K562 (cell line): ENCODE measurements at regions not wholly inside any gene's neighbourhood (a gene's known extent, or its start where the extent isn't known, plus 50 kb on each side); places are given as distances from the start of the nearest gene placed in this dataset.
A peak's percentile ranks its signal among the peaks of the same experiment; 100 is the strongest.

Experiments
- ATAC-seq: fragments of 200-7000 bp; cut with Tn5 transposase; 3 replicates; pipeline ENCODE4 v1.9.1; 2020; ENCODE audit warnings: moderate library complexity
- BruUV-seq: library from RNA; stranded (reverse); fragments of 400-500 nt; replicated peaks from 2 replicates; lab custom pipeline; 2021; lab: Mats Ljungman, UMichigan
- CTCF ChIA-PET: fragments of 300-600 bp; formaldehyde crosslinking; extraction: SDS; loops from one replicate; lab custom pipeline; 2021; ENCODE audit warnings: low intra/inter-chr PET ratio; lab: Yijun Ruan, JAX
- POLR2A ChIA-PET: fragments of 300-600, 350-650 bp; sonication (Branson Sonifier 250); formaldehyde crosslinking; extraction: SDS; loops from one replicate; lab custom pipeline; 2021; ENCODE audit warnings: antibody characterized with exemption, inconsistent platforms; lab: Yijun Ruan, JAX
- DNase-seq, 4 experiments: peaks; one replicate each; pipeline versions ENCODE4 v3.0.0 to v3.0.0-alpha.2; 2011 to 2018; ENCODE audit warnings: low spot score in 3 of 4, mixed read lengths in 3 of 4; ENCODE audit errors: extremely low read depth in 1 of 4
- FAIRE-seq: peaks from 2 replicates; lab custom pipeline; 2011; peaks lifted over from hg19 to GRCh38; lab: Jason Lieb, UNC
- H2AFZ ChIP-seq: 2 replicates; pipeline ENCODE4 v1.6.0; 2011; ENCODE audit warnings: low read depth, low read length, control low read depth, inconsistent platforms
- H3K27ac ChIP-seq: fragments of 200-600 bp; 3 replicates; pipeline ENCODE4 v1.8.0; 2011; ENCODE audit warnings: low read depth, mild to moderate bottlenecking, control low read depth, inconsistent platforms, low read length, moderate library complexity, mixed read lengths; ENCODE audit errors: extremely low read depth
- H3K27me3 ChIP-seq, 2 experiments: fragments of 300-600 bp in 1 of 2; 2 replicates in 1 of 2; 3 replicates in 1 of 2; pipeline versions ENCODE4 v1.6.0 to v1.8.0; 2011; ENCODE audit warnings: inconsistent platforms in 2 of 2, low read length in 2 of 2, mild to moderate bottlenecking in 1 of 2, mixed read lengths in 1 of 2, moderate library complexity in 1 of 2; ENCODE audit not compliant: control insufficient read depth in 2 of 2, insufficient read depth in 2 of 2
- H3K36me3 ChIP-seq: fragments of 300-600 bp; 3 replicates; pipeline ENCODE4 v1.8.0; 2011; ENCODE audit warnings: mild to moderate bottlenecking, low read length, inconsistent platforms; ENCODE audit not compliant: control insufficient read depth, insufficient read depth
- H3K4me1 ChIP-seq, 2 experiments: fragments of 200-600 bp in 1 of 2; replicated peaks in 1 of 2; 2 replicates in 1 of 2; 3 replicates in 1 of 2; pipeline versions ENCODE4 v1.5.1 to v1.8.0; 2011; ENCODE audit warnings: inconsistent platforms in 2 of 2, low read length in 2 of 2, mild to moderate bottlenecking in 1 of 2, mixed read lengths in 1 of 2, moderate library complexity in 1 of 2; ENCODE audit not compliant: control insufficient read depth in 2 of 2, insufficient read depth in 2 of 2
- H3K4me2 ChIP-seq: 2 replicates; pipeline ENCODE4 v1.6.1; 2011; ENCODE audit warnings: low read length, control low read depth, inconsistent platforms, mixed read lengths; ENCODE audit not compliant: insufficient read depth
- H3K4me3 ChIP-seq: fragments of 200-600 bp; sonication (generic), shearing (Covaris generic); 2 replicates; pipeline ENCODE4 v1.5.1; 2016; ENCODE audit warnings: control low read depth, inconsistent platforms
- H3K79me2 ChIP-seq: fragments of 200-600 bp; 3 replicates; pipeline ENCODE4 v1.8.0; 2011; ENCODE audit warnings: low read length, inconsistent platforms; ENCODE audit not compliant: control insufficient read depth, insufficient read depth
- H3K9ac ChIP-seq, 2 experiments: 2 replicates each; pipeline versions ENCODE4 v1.6.0 to v1.6.1; 2011; ENCODE audit warnings: low read depth in 2 of 2, low read length in 2 of 2, control low read depth in 1 of 2, inconsistent platforms in 1 of 2, mild to moderate bottlenecking in 1 of 2, mixed read lengths in 1 of 2; ENCODE audit not compliant: insufficient read depth in 1 of 2
- H3K9me1 ChIP-seq: one replicate; pipeline ENCODE4 v1.6.0; 2011; ENCODE audit warnings: inconsistent platforms, mild to moderate bottlenecking, low read length, moderate library complexity; ENCODE audit not compliant: control insufficient read depth, insufficient read depth
- H3K9me3 ChIP-seq: replicated peaks from 2 replicates; pipeline ENCODE4 v1.5.1; 2011; ENCODE audit warnings: low read depth, low read length, inconsistent platforms; ENCODE audit not compliant: control insufficient read depth, insufficient read depth
- H4K20me1 ChIP-seq: replicated peaks from 2 replicates; pipeline ENCODE4 v1.6.1; 2011; ENCODE audit warnings: low read length, inconsistent platforms, mixed read lengths; ENCODE audit not compliant: control insufficient read depth, insufficient read depth
- ADNP ChIP-seq: fragments of 200-800 bp; sonication (Bioruptor generic); IDR thresholded peaks from 2 replicates; pipeline ENCODE4 v1.6.1; 2016; ENCODE audit warnings: missing genetic modification characterization, missing compliant biosample characterization
- ARID4B ChIP-seq: sonication (generic); formaldehyde crosslinking; IDR thresholded peaks from 2 replicates; pipeline ENCODE4 v1.8.0; 2022; ENCODE audit warnings: mild to moderate bottlenecking, missing genetic modification reagents
- GATAD2B ChIP-seq: fragments of 450-650 bp; IDR thresholded peaks from 2 replicates; pipeline ENCODE4 v1.6.1; 2017; ENCODE audit warnings: mild to moderate bottlenecking, borderline replicate concordance
- GTF2A2 ChIP-seq: IDR thresholded peaks from 2 replicates; pipeline ENCODE4 v1.6.1; 2016; ENCODE audit warnings: mild to moderate bottlenecking, missing genetic modification characterization, missing compliant biosample characterization
- PHF20 ChIP-seq: fragments of 450-650 bp; IDR thresholded peaks from 2 replicates; pipeline ENCODE4 v1.6.1; 2018; ENCODE audit not compliant: partially characterized antibody
- RAD21 ChIP-seq, 2 experiments: fragments of 250-450 bp in 1 of 2; fragments of 450-650 bp in 1 of 2; sonication (Bioruptor Pico) in 1 of 2; formaldehyde crosslinking in 1 of 2; IDR thresholded peaks in 1 of 2; conservative IDR thresholded peaks in 1 of 2; 2 replicates each; pipeline versions ENCODE4 v1.4.0 to v1.8.0; 2020 to 2022; ENCODE audit warnings: mild to moderate bottlenecking in 2 of 2, moderate library complexity in 1 of 2
- ZBTB17 ChIP-seq: fragments of 450-650 bp; formaldehyde crosslinking; IDR thresholded peaks from 2 replicates; pipeline ENCODE4 v1.4.0; 2020; ENCODE audit warnings: mild to moderate bottlenecking
- ZMIZ1 ChIP-seq, 2 experiments: fragments of 150-350 bp in 1 of 2; IDR thresholded peaks; 2 replicates each; pipeline ENCODE4 v1.6.1; 2012 to 2016; ENCODE audit warnings: low read depth in 2 of 2, low read length in 2 of 2, mild to moderate bottlenecking in 1 of 2, moderate library complexity in 1 of 2
- ZNF551 ChIP-seq: fragments of 250-450 bp; sonication (Bioruptor Pico); IDR thresholded peaks from 2 replicates; pipeline ENCODE4 v1.5.0; 2021; ENCODE audit warnings: mild to moderate bottlenecking, moderate library complexity
- WGBS: fragments of 100-300 bp; shearing (Covaris generic); methylation state at CpG from one replicate; pipeline ENCODE4 v1.1.6; 2016; ENCODE audit warnings: low coverage, mixed read lengths; ENCODE audit not compliant: insufficient coverage; ENCODE audit errors: missing lambda C conversion rate; 5-methylcytosine and 5-hydroxymethylcytosine counted together
- in situ Hi-C: fragments of 300-500 bp; cut with MboI; formaldehyde crosslinking; loops from 4 replicates; pipeline ENCODE4 v1.15.0; 2018; ENCODE audit warnings: inconsistent platforms, mixed read lengths
- intact Hi-C: fragments of 100-400 bp; cut with micrococcal nuclease; formaldehyde crosslinking; loops from 2 replicates; pipeline ENCODE4 v1.14.2; 2022
- TF ChIP-seq, protein P1 (sequence below), 2 experiments: fragments of 450-650 bp in 1 of 2; sonication (generic) in 1 of 2; formaldehyde crosslinking in 1 of 2; IDR thresholded peaks in 1 of 2; conservative IDR thresholded peaks in 1 of 2; 2 replicates each; pipeline versions ENCODE4 v1.6.1 to v1.8.1; 2016 to 2023; ENCODE audit warnings: mild to moderate bottlenecking in 2 of 2, moderate library complexity in 2 of 2, inconsistent platforms in 1 of 2, missing genetic modification reagents in 1 of 2
- TF ChIP-seq, protein P2 (sequence below): fragments of 250-450 bp; sonication (Bioruptor Pico); IDR thresholded peaks from 2 replicates; pipeline ENCODE4 v1.8.0; 2021; ENCODE audit warnings: moderate library complexity, mild to moderate bottlenecking, inconsistent platforms

DNA sequence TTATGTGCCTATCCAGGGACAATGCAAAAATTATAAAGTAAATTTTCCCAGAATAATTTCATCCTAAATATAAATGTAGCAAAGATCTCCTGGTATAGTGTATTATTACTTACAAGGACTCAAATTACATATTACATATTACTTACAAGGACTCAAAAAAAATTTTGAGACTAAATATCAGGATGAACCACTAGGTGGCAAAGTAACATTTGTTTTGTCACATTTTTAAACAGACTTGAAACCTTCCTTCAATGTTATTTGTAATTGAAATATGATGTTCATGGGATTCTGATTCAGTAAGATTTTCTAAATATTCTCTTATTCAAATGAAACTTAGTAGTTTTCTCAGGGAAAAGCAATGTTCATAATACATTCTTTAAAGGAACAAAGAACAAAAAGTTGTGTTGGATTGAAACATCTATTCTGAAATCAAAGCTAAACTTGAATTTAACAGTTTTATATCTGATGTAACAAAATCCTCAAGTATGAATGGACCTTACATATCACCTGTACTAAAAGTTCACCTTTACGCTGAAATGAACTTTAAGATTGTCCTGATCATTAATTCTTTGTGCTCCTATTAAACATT, 74.3 kb upstream of the GNAI1 start:
- Histone ChIP-seq H2AFZ (no peak overlapping the region), H3K9ac (no peak overlapping the region), H3K4me2 (no peak overlapping the region), H3K79me2 (no peaks in the 10 kb centered on the region), H3K36me3 (no peaks in the 10 kb centered on the region), H3K4me3 (no peak overlapping the region), H3K4me1 (no peaks in the 10 kb centered on the region), H3K9me1 (no peaks in the 10 kb centered on the region), H3K9me3 (no peaks in the 10 kb centered on the region), H3K27me3 (no peaks in the 10 kb centered on the region), H3K27ac (no peak overlapping the region), H4K20me1 (no peaks in the 10 kb centered on the region)
- no TSS peak for BruUV-seq
- FAIRE-seq (peak; percentile 66), ATAC-seq (no peak), DNase-seq (peak in 1 of 4 experiments; percentile 27)
- intact Hi-C loops: loop anchor here (2.0 kb wide), 1 partner anchor 392 kb away; no protein-coding TSS in a partner anchor
- ChIA-PET POLR2A (no interaction called here), CTCF (no interaction called here)
- WGBS: 8% methylated on average over 1 of the region's 1 CpG
- in situ Hi-C loops: no loop called here
- peak; percentile 11 to 57; a peak in 2 of 4 replicates for TF ChIP-seq RAD21 (CRISPR knock-in tag; conservative IDR thresholded peaks at IDR 0.05 in 1 of 2, IDR thresholded peaks at IDR 0.05 in 1 of 2)
- TF ChIP-seq ZMIZ1 (IDR thresholded peaks at IDR 0.05; ENCODE audit: low read depth in 2 of 2, low read length in 2 of 2): no peak
- no peak for TF ChIP-seq GATAD2B
- no peak for TF ChIP-seq GTF2A2 (tag)
- TF ChIP-seq ADNP (tag): no peak
- TF ChIP-seq ZBTB17 (CRISPR knock-in tag): no peak
- no peak for TF ChIP-seq ARID4B
- TF ChIP-seq, protein P1, sequence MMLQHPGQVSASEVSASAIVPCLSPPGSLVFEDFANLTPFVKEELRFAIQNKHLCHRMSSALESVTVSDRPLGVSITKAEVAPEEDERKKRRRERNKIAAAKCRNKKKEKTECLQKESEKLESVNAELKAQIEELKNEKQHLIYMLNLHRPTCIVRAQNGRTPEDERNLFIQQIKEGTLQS (IDR thresholded peaks at IDR 0.05): no peak
- TF ChIP-seq, protein P1 (CRISPR knock-in tag; conservative IDR thresholded peaks at IDR 0.05): no peak
- no peak for TF ChIP-seq ZNF551 (CRISPR knock-in tag)
- TF ChIP-seq, protein P2, sequence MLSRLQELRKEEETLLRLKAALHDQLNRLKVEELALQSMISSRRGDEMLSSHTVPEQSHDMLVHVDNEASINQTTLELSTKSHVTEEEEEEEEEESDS: no peak
- no peak for TF ChIP-seq PHF20
